ENCODE measurements at regions not wholly inside any gene's neighbourhood (a gene's known extent, or its start where the extent isn't known, plus 50 kb on each side); places are given as distances from the start of the nearest gene placed in this dataset.
"Not testable (repeated sequence)": the region's sequence is repeated elsewhere in the genome, so short reads cannot be mapped to it uniquely, and the experiment has no call there.

DNA sequence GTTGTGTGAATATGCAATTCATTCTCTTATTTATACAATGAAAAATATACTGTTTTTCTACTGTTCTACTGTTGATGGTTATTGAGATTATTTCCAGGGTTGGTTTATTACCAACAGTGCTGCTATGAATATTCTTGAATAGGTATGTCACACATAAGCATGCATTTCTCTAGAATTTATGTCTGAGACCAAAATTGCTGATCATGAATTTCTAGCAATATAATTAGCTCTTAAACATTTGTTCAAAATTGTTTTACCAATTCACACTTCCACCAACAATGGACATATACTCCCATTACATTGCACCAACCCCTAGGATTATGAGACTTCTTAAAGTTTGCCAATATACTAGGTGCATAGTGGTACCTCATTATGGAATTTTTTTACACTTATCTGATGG lies 164.1 kb upstream of the KCNQ5 start:
- in situ Hi-C loops (cut with MboI; ENCODE audit: low pct_unique_long_range_greater_than_20kb in 2 of 9, low sequenced_read_pairs in 9 of 9, unreplicated experiment in 9 of 9), result no loop called here
- no peaks in the 10 kb centered on the region for H3K4me1 ChIP-seq (replicated peaks in 1 of 2)
- no peak overlapping the region for H3K27ac ChIP-seq
- no peak for ATAC-seq (replicated peaks in 6 of 8)
- H3K4me3 ChIP-seq, result no peak overlapping the region

DNA sequence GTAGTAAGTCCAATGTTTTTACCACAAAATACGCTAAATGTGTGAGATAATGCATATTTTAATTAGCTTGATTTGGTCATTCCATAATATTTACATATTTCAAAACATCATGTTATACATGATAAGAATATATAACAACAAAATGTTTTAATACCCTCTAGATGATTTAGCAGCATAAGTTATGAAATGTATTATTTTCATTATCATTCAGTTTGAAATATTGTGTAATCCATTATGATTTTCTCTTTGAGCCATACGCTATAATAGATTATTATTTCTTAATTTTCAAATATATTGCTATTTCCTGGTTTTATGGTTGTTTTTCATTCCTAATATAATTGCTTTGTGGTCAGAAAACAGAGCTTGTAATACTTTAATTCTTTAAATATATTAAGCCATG lies 163.3 kb upstream of the KCNQ5 start:
- Histone ChIP-seq H3K4me1 (replicated peaks in 1 of 2) (no peaks in the 10 kb centered on the region), H3K4me3 (no peak overlapping the region), H3K27ac (no peak overlapping the region)
- WGBS, 10 experiments, result 57 to 100% (median 86%) methylated on average over 1 to 2 of the region's 2 CpGs
- ATAC-seq (replicated peaks in 6 of 8), result no peak
- in situ Hi-C loops (cut with MboI; ENCODE audit: low pct_unique_long_range_greater_than_20kb in 2 of 9, low sequenced_read_pairs in 9 of 9, unreplicated experiment in 9 of 9), result no loop called here

- 0 to 60% (median 13%) methylated on average over 1 of the region's 1 CpG; no CpG with 5 or more reads in 4 of the 10 experiments for WGBS, 10 experiments
Measured at GRCh38 chr6:72461144-72461543, 160.7 kb upstream of the KCNQ5 start.

DNA sequence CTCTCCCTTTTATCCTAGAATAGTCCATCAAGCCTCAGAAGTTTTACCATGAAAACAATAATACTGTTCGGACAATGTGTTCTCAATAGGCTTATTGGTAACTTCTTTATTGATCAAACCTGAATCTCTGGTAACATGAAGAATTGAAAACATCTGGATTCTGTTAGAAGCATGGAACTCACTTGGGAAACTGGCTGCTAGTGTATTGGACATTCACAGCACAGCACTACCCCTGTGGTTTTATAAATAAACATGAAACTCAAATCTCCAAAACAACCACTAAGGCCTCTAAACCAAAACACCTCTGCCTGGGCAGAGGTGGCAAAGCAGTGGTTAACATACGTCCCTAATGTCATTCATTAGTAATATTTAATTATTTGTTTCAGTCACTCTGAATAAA lies 157.6 kb upstream of the KCNQ5 start:
- Histone ChIP-seq H3K4me1 (replicated peaks in 1 of 2) (no peaks in the 10 kb centered on the region), H3K4me3 (no peak overlapping the region), H3K27ac (no peak overlapping the region)
- WGBS, 10 experiments, result 30 to 100% (median 77%) methylated on average over 1 to 2 of the region's 2 CpGs; no CpG with 5 or more reads in 2 of the 10 experiments
- in situ Hi-C loops (cut with MboI; ENCODE audit: low pct_unique_long_range_greater_than_20kb in 2 of 9, low sequenced_read_pairs in 9 of 9, unreplicated experiment in 9 of 9), result no loop called here
- no peak for ATAC-seq (replicated peaks in 6 of 8)

More at GRCh38 chr6:72461144-72461543, 160.7 kb upstream of the KCNQ5 start:
- Histone ChIP-seq H3K4me1 (replicated peaks in 1 of 2) (no peaks in the 10 kb centered on the region), H3K27ac (no peak overlapping the region), H3K4me3 (no peak overlapping the region)
- ATAC-seq (replicated peaks in 6 of 8), result peak in 3 of 8 experiments; percentile 11 to 24 (median 19)
- in situ Hi-C loops (cut with MboI; ENCODE audit: low pct_unique_long_range_greater_than_20kb in 2 of 9, low sequenced_read_pairs in 9 of 9, unreplicated experiment in 9 of 9), result no loop called here

DNA sequence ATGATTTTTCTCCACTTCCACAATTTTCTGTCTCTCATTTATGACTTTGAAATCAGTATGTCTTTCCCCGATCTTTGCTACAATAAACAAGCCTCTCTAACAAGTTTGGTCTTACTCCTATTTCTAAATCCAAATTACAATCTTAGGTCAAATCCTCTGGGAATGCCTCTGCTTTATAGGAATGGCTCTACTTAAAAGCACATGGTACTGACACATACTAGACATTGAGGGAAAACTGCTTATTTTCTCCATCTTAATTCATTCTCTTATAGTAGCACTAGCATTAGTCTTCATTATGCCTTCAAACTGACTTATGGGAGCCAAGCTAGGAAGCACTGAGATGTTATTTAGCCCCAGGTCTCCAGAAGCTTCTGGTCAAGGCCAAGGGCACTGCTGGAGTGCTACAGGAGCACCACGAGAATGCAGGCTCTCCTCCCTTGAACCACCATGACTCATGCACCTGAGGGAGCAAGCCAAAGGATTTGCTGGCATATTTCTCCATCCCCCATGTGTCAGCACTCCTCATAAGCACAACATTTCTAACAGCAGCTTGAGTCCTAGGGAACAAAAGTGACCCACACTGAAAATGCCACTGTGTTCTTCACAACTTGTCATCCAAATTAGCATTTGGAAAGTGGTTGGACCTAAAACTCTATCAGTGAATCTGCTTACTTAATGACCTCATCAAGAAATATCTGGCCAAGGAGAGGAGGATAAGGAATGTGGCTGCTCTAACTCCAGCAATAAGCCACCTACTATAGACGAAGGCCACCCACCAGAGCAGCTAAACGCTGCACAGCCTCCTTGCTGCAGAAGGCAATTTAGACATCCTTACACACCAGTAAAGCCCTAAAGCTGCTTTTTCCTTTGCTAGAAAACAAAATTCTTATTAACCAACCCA lies 156.8 kb upstream of the KCNQ5 start:
- no peak overlapping the region for H3K27ac ChIP-seq
- in situ Hi-C loops (cut with MboI; ENCODE audit: low pct_unique_long_range_greater_than_20kb in 2 of 9, low sequenced_read_pairs in 9 of 9, unreplicated experiment in 9 of 9), result no loop called here
- 4 to 100% (median 65%) methylated on average over 2 to 4 of the region's 4 CpGs for WGBS, 10 experiments
- no peaks in the 10 kb centered on the region for H3K4me1 ChIP-seq (replicated peaks in 1 of 2)
- H3K4me3 ChIP-seq, result no peak overlapping the region
- ATAC-seq (replicated peaks in 6 of 8), result peak in 2 of 8 experiments; percentile 80 to 92

DNA sequence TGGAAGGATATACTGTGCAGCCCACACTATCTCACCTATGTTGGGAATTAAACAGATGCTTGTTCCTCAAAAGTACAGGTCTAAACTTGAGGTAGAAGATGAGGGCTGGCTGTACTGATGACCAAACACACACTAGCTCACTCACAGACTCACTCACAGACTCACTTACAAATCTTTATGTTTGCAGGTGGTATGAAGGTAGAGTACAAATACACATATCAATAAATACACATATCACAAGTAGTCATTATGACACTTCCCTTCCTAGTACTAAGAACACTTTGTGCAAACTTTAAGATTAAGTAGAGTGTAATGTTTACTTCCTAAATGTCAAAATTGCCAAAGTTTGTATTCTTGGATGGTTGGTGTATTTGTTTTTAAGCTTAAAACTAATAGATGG lies 155.4 kb upstream of the KCNQ5 start:
- no peak overlapping the region for H3K4me3 ChIP-seq
- no peaks in the 10 kb centered on the region for H3K4me1 ChIP-seq (replicated peaks in 1 of 2)
- in situ Hi-C loops (cut with MboI; ENCODE audit: low pct_unique_long_range_greater_than_20kb in 2 of 9, low sequenced_read_pairs in 9 of 9, unreplicated experiment in 9 of 9), result no loop called here
- no peak overlapping the region for H3K27ac ChIP-seq
- no peak for ATAC-seq (replicated peaks in 6 of 8)

DNA sequence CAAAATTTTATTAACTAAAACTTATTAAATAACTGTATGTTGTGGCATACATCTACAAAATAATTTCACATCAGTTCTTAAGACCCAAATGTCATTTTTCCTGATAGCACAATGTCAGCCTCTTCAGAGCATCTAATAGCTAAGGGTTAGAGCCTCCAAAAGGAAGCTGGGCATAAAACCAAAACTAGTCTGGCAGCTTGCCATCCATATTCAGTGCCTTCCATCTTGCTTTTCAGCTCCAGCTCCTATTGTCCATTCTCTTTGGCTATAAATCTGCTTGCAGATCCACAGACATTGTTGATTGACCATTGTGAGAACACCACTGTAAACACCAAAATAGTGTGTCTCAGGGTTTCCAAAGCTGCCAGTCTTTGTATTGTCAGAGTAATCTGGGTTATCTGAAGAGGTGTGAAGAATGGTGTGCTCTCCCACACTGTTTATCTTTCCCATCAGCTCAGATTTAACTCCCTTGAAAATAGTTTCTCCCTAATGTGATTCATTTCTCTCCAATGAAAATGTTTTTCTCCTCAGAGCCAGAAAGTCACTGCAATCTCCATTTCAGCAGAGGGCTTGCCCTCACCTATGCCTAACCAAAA lies 154.8 kb upstream of the KCNQ5 start:
- Histone ChIP-seq H3K27ac (peak overlapping the region in 1 of 2 donors; percentile 45), H3K4me1 (replicated peaks in 1 of 2) (no peaks in the 10 kb centered on the region), H3K4me3 (no peak overlapping the region)
- in situ Hi-C loops (cut with MboI; ENCODE audit: low pct_unique_long_range_greater_than_20kb in 2 of 9, low sequenced_read_pairs in 9 of 9, unreplicated experiment in 9 of 9), result no loop called here
- ATAC-seq (replicated peaks in 6 of 8), result peak in 3 of 8 experiments; percentile 75 to 99 (median 80)

DNA sequence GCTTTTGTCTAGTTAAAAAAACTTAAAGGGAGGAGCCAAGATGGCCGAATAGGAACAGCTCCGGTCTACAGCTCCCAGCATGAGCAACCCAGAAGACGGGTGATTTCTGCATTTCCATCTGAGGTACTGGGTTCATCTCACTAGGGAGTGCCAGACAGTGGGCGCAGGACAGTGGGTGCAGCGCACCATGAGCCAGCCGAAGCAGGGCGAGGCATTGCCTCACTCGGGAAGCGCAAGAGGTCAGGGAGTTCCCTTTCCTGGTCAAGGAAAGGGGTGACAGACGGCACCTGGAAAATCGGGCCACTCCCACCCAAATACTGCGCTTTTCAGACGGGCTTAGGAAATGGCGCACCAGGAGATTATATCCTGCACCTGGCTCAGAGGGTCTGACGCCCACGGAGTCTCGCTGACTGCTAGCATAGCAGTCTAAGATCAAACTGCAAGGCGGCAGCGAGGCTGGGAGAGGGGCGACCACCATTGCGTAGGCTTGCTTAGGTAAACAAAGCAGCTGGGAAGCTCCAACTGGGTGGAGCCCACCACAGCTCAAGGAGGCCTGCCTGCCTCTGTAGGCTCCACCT lies 152.4 kb upstream of the KCNQ5 start:
- 43 to 100% (median 70%) methylated on average over 1 to 2 of the region's 21 CpGs; no CpG with 5 or more reads in 7 of the 10 experiments for WGBS, 10 experiments
- H3K27ac ChIP-seq; H3K4me1 ChIP-seq (replicated peaks in 1 of 2); ATAC-seq (replicated peaks in 6 of 8); in situ Hi-C loops (cut with MboI; ENCODE audit: low pct_unique_long_range_greater_than_20kb in 2 of 9, low sequenced_read_pairs in 9 of 9, unreplicated experiment in 9 of 9); H3K4me3 ChIP-seq: not testable (repeated sequence)

DNA sequence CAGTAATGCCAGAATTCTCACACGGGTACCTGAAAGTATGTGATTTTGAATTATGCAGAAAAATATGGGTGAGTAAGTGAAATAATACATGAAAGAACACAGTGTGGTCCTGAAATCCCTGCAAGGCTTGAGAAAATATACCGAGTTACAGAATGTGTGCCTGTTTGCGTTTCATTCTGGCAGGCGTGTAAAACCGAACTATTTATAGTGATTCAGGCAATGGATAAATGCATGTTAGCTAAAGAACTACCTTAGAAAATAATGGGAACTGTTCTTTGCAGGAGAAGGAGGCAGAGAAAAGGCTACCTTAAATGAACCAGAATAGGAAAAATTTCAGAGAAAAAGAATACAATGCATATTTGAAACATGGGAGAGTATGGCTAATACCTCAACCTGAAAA lies 145.8 kb upstream of the KCNQ5 start:
- Histone ChIP-seq H3K4me1 (replicated peaks in 1 of 2) (peaks cover 5 to 12% of the 10 kb centered on the region in 2 donors), H3K4me3 (no peak overlapping the region), H3K27ac (no peak overlapping the region)
- WGBS, 10 experiments, result 0 to 95% (median 84%) methylated on average over 1 to 5 of the region's 5 CpGs; no CpG with 5 or more reads in 2 of the 10 experiments
- in situ Hi-C loops (cut with MboI; ENCODE audit: low pct_unique_long_range_greater_than_20kb in 2 of 9, low sequenced_read_pairs in 9 of 9, unreplicated experiment in 9 of 9), result no loop called here
- no peak for ATAC-seq (replicated peaks in 6 of 8)

DNA sequence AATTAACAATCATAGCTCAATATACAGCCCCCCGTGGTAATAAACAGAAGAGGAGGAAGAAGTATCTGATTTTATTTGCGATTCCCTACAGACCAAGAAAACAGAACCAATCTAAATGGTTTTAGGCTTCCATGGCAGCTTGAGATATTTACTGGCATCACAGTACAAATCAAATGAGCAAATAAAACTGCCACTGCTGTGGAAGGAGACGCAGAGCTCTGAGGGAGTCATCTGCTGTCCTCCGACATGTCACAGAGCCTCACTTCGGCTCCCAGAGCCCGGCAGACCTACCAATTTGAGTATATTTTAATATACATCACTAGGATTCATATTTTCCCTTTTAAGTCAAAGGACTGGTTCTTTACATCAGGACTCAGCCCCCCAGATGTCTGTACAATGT lies 145.2 kb upstream of the KCNQ5 start:
- peaks cover 5 to 12% of the 10 kb centered on the region in 2 donors for H3K4me1 ChIP-seq (replicated peaks in 1 of 2)
- 27 to 90% (median 81%) methylated on average over 3 to 6 of the region's 6 CpGs; no CpG with 5 or more reads in 3 of the 10 experiments for WGBS, 10 experiments
- no peak overlapping the region for H3K4me3 ChIP-seq
- H3K27ac ChIP-seq, result peak overlapping the region in 1 of 2 donors; percentile 43
- peak in 3 of 8 experiments; percentile 36 to 93 (median 79) for ATAC-seq (replicated peaks in 6 of 8)
- in situ Hi-C loops (cut with MboI; ENCODE audit: low pct_unique_long_range_greater_than_20kb in 2 of 9, low sequenced_read_pairs in 9 of 9, unreplicated experiment in 9 of 9), result no loop called here

GRCh38 chr6:72495441-72495840 lies 126.4 kb upstream of the KCNQ5 start:
- H3K4me3 ChIP-seq, result no peak overlapping the region
- in situ Hi-C loops (cut with MboI; ENCODE audit: low pct_unique_long_range_greater_than_20kb in 2 of 9, low sequenced_read_pairs in 9 of 9, unreplicated experiment in 9 of 9), result no loop called here
- H3K4me1 ChIP-seq (replicated peaks in 1 of 2), result no peaks in the 10 kb centered on the region
- 17 to 60% (median 40%) methylated on average over 1 to 2 of the region's 2 CpGs; no CpG with 5 or more reads in 3 of the 10 experiments for WGBS, 10 experiments
- H3K27ac ChIP-seq, result no peak overlapping the region
- ATAC-seq (replicated peaks in 6 of 8), result peak in 3 of 8 experiments; percentile 41 to 62 (median 61)

GRCh38 chr6:72497186-72497585 lies 124.7 kb upstream of the KCNQ5 start:
- Histone ChIP-seq H3K27ac (no peak overlapping the region), H3K4me1 (replicated peaks in 1 of 2) (no peaks in the 10 kb centered on the region), H3K4me3 (no peak overlapping the region)
- no peak for ATAC-seq (replicated peaks in 6 of 8)
- WGBS, 10 experiments, result 0 to 89% (median 45%) methylated on average over 1 to 3 of the region's 3 CpGs; no CpG with 5 or more reads in 1 of the 10 experiments
- in situ Hi-C loops (cut with MboI; ENCODE audit: low pct_unique_long_range_greater_than_20kb in 2 of 9, low sequenced_read_pairs in 9 of 9, unreplicated experiment in 9 of 9), result no loop called here

DNA sequence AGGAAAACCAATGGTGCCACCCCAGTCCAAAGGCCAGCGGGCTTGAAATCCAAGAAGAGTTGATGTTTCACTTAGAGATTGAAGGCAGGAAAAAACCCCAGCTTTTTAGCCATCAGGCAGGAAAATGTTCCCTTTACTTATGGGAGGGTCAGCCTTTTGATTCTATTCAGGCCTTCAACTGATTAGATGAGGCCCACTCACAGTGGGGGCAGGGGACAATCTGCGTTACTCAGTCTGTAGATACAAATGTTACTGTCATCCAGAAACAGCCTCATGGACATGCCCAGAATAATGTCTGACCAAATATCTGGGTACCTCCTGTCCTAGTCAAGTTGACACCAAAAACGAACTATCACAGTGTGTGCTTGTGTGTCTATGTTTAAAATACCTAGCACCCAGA lies 121.2 kb upstream of the KCNQ5 start:
- Histone ChIP-seq H3K4me3 (no peak overlapping the region), H3K27ac (no peak overlapping the region), H3K4me1 (replicated peaks in 1 of 2) (no peaks in the 10 kb centered on the region)
- in situ Hi-C loops (cut with MboI; ENCODE audit: low pct_unique_long_range_greater_than_20kb in 2 of 9, low sequenced_read_pairs in 9 of 9, unreplicated experiment in 9 of 9), result no loop called here
- WGBS, 10 experiments, result 0 to 93% (median 68%) methylated on average over 1 to 3 of the region's 3 CpGs; no CpG with 5 or more reads in 2 of the 10 experiments
- no peak for ATAC-seq (replicated peaks in 6 of 8)

Data from motor neuron (in vitro differentiated cells).